Esophagus squamous epithelium (tissue), 5 donors: ENCODE measurements at regions not wholly inside any gene's neighbourhood (a gene's known extent, or its start where the extent isn't known, plus 50 kb on each side); places are given as distances from the start of the nearest gene placed in this dataset.

Source experiments
- DNase-seq: peaks from one replicate; lab custom pipeline; 2025; lab: John Stamatoyannopoulos, UW
- H3K27ac ChIP-seq, 4 donors: fragments of 200-600 bp; sonication (generic); one replicate each; pipeline ENCODE4 v1.5.1; 2016 to 2019; ENCODE audit warnings: mild to moderate bottlenecking in 1 of 4
- H3K27me3 ChIP-seq, 4 donors: fragments of 200-600 bp; sonication (generic); 1 replicate in 3 of 4; 2 replicates in 1 of 4; pipeline versions ENCODE4 v1.5.1 to v1.6.0; 2017 to 2021; ENCODE audit warnings: antibody characterized with exemption in 1 of 4
- H3K36me3 ChIP-seq, 3 donors: fragments of 200-600 bp; sonication (generic); one replicate each; pipeline ENCODE4 v1.5.1; 2016 to 2019
- H3K4me1 ChIP-seq, 3 donors: fragments of 200-600 bp; sonication (generic); one replicate each; pipeline ENCODE4 v1.5.1; 2017 to 2019
- H3K4me3 ChIP-seq, 4 donors: fragments of 200-600 bp; sonication (generic); 1 replicate in 3 of 4; 2 replicates in 1 of 4; pipeline ENCODE4 v1.5.1; 2016 to 2019; ENCODE audit warnings: mild to moderate bottlenecking in 2 of 4, moderate library complexity in 1 of 4
- H3K9me3 ChIP-seq, 3 donors: fragments of 200-600 bp; sonication (generic); one replicate each; pipeline ENCODE4 v1.5.1; 2016 to 2019
- CTCF ChIP-seq, 6 experiments: fragments of 450-650 bp in 4 of 6; fragments of 200-600 bp in 2 of 6; sonication (generic) in 2 of 6; IDR thresholded peaks; one replicate each; pipeline ENCODE4 v1.5.1; 2016 to 2019; ENCODE audit warnings: antibody characterized with exemption in 6 of 6, mild to moderate bottlenecking in 4 of 6, moderate library complexity in 4 of 6
- POLR2A ChIP-seq, 4 donors: fragments of 450-650 bp; IDR thresholded peaks; one replicate each; pipeline ENCODE4 v1.6.1; 2017; ENCODE audit warnings: antibody characterized with exemption in 4 of 4, mild to moderate bottlenecking in 4 of 4, moderate library complexity in 3 of 4
- WGBS, 2 donors: methylation state at CpG; one replicate each; pipeline ENCODE4 v1.1.5; 2018; 5-methylcytosine and 5-hydroxymethylcytosine counted together
- intact Hi-C: fragments of 100-400 bp; cut with DNase I; formaldehyde crosslinking; loops from one replicate; pipeline ENCODE4 v1.15.0; 2022
- donor health status: DM: yes; HTN: yes; CAD: no.

- H3K4me3 ChIP-seq: no peak overlapping the region
- DNase-seq: no peak
- peaks cover 0 to 11% (median 0%) of the 10 kb centered on the region in 3 donors for H3K9me3 ChIP-seq
- WGBS, 2 donors: 78 to 92% methylated on average over 5 to 7 of the region's 7 CpGs
- intact Hi-C loops: no loop called here
- no peak for TF ChIP-seq CTCF (IDR thresholded peaks at IDR 0.05)
- TF ChIP-seq POLR2A (IDR thresholded peaks at IDR 0.05): no peak
- H3K4me1 ChIP-seq: no peaks in the 10 kb centered on the region
- no peaks in the 10 kb centered on the region for H3K27me3 ChIP-seq
- H3K36me3 ChIP-seq: no peaks in the 10 kb centered on the region
- no peak overlapping the region for H3K27ac ChIP-seq
Observed at GRCh38 chr13:68816715-68817114, 1290.9 kb upstream of the ATXN8OS start.

- no peaks in the 10 kb centered on the region for H3K36me3 ChIP-seq
- intact Hi-C loops: no loop called here
- no peaks in the 10 kb centered on the region for H3K4me1 ChIP-seq
- DNase-seq: no peak
- no peaks in the 10 kb centered on the region for H3K27me3 ChIP-seq
- no peak overlapping the region for H3K4me3 ChIP-seq
- WGBS, 2 donors: 38 to 46% methylated on average over 7 of the region's 7 CpGs
- H3K9me3 ChIP-seq: peaks cover 0 to 11% (median 0%) of the 10 kb centered on the region in 3 donors
- H3K27ac ChIP-seq: no peak overlapping the region
- TF ChIP-seq POLR2A (IDR thresholded peaks at IDR 0.05) (no peak), CTCF (IDR thresholded peaks at IDR 0.05) (no peak)
Observed at GRCh38 chr13:68813180-68813796, 1294.3 kb upstream of the ATXN8OS start.

GRCh38 chr13:68810660-68811059 is 1297.0 kb upstream of the ATXN8OS start:
- Histone ChIP-seq H3K4me3 (no peak overlapping the region), H3K27me3 (no peaks in the 10 kb centered on the region), H3K4me1 (no peaks in the 10 kb centered on the region), H3K27ac (no peak overlapping the region), H3K9me3 (peaks cover 0 to 6% (median 0%) of the 10 kb centered on the region in 3 donors), H3K36me3 (no peaks in the 10 kb centered on the region)
- intact Hi-C loops: no loop called here
- TF ChIP-seq CTCF (IDR thresholded peaks at IDR 0.05) (no peak), POLR2A (IDR thresholded peaks at IDR 0.05) (no peak)
- DNase-seq: no peak
- WGBS, 2 donors: 0% methylated on average over 1 of the region's 1 CpG

GRCh38 chr13:68808456-68808855 is 1299.2 kb upstream of the ATXN8OS start:
- Histone ChIP-seq H3K36me3 (no peaks in the 10 kb centered on the region), H3K27me3 (no peaks in the 10 kb centered on the region), H3K4me1 (no peaks in the 10 kb centered on the region), H3K4me3 (no peak overlapping the region), H3K9me3 (peaks cover 0 to 6% (median 0%) of the 10 kb centered on the region in 3 donors), H3K27ac (no peak overlapping the region)
- DNase-seq: no peak
- TF ChIP-seq POLR2A (IDR thresholded peaks at IDR 0.05): no peak
- TF ChIP-seq CTCF (IDR thresholded peaks at IDR 0.05): no peak
- intact Hi-C loops: no loop called here
- 75 to 78% methylated on average over 3 of the region's 3 CpGs for WGBS, 2 donors

GRCh38 chr13:68806125-68806524 is 1301.5 kb upstream of the ATXN8OS start:
- DNase-seq: no peak
- H3K9me3 ChIP-seq: peaks cover 0 to 6% (median 0%) of the 10 kb centered on the region in 3 donors
- no peak for TF ChIP-seq POLR2A (IDR thresholded peaks at IDR 0.05)
- no peak for TF ChIP-seq CTCF (IDR thresholded peaks at IDR 0.05)
- H3K36me3 ChIP-seq: no peaks in the 10 kb centered on the region
- intact Hi-C loops: no loop called here
- no peaks in the 10 kb centered on the region for H3K4me1 ChIP-seq
- 23 to 49% methylated on average over 2 of the region's 2 CpGs for WGBS, 2 donors
- no peak overlapping the region for H3K4me3 ChIP-seq
- no peaks in the 10 kb centered on the region for H3K27me3 ChIP-seq
- H3K27ac ChIP-seq: no peak overlapping the region
